Activated T-cell treated with anti-CD3 and anti-CD28 coated beads, Interleukin-2, amount 50 U/mL, for 72 hours (primary cell): ENCODE measurements at regions not wholly inside any gene's neighbourhood (a gene's known extent, or its start where the extent isn't known, plus 50 kb on each side); places are given as distances from the start of the nearest gene placed in this dataset.
"Not testable (repeated sequence)": the region's sequence is repeated elsewhere in the genome, so short reads cannot be mapped to it uniquely, and the experiment has no call there.

Source experiments
- ATAC-seq, 2 donors: fragments of 150-1000 bp; cut with Tn5 transposase; replicated peaks in 1 of 2; 2 replicates each; pipeline ENCODE4 v1.10.0; 2021; ENCODE audit warnings: moderate library complexity in 2 of 2, mild to moderate bottlenecking in 1 of 2
- DNase-seq, 2 donors: peaks; one replicate each; pipeline ENCODE4 v3.0.0; 2021 to 2022; ENCODE audit warnings: mixed read lengths in 1 of 2
- H3K27ac Mint-ChIP-seq: one replicate; pipeline ENCODE4 v1.8.0; 2022; ENCODE audit warnings: mild to moderate bottlenecking, moderate library complexity, mixed read lengths
- H3K27me3 Mint-ChIP-seq: one replicate; pipeline ENCODE4 v1.8.0; 2022; ENCODE audit warnings: low read depth, mixed read lengths
- H3K36me3 Mint-ChIP-seq, 2 donors: one replicate each; pipeline ENCODE4 v1.8.0; 2022; ENCODE audit warnings: mixed read lengths in 2 of 2, mild to moderate bottlenecking in 1 of 2; ENCODE audit not compliant: insufficient read depth in 2 of 2
- H3K4me1 Mint-ChIP-seq: one replicate; pipeline ENCODE4 v1.8.0; 2022; ENCODE audit warnings: low read depth, mixed read lengths
- H3K4me3 Mint-ChIP-seq, 2 donors: one replicate each; pipeline ENCODE4 v1.8.0; 2022; ENCODE audit warnings: mild to moderate bottlenecking in 2 of 2, mixed read lengths in 2 of 2, moderate library complexity in 2 of 2
- H3K9me3 Mint-ChIP-seq, 2 donors: one replicate each; pipeline ENCODE4 v1.8.0; 2022; ENCODE audit warnings: mixed read lengths in 2 of 2

GRCh38 chr3:118231578-118231977 lies 803.1 kb downstream of the IGSF11 start:
- no peaks in the 10 kb centered on the region for H3K4me1 Mint-ChIP-seq
- peaks cover 0 to 1% of the 10 kb centered on the region in 2 donors for H3K36me3 Mint-ChIP-seq
- peaks cover 6 to 12% of the 10 kb centered on the region in 2 donors for H3K9me3 Mint-ChIP-seq
- H3K27ac Mint-ChIP-seq, result no peak overlapping the region
- ATAC-seq (no peak), DNase-seq (no peak)
- H3K4me3 Mint-ChIP-seq, result no peak overlapping the region
- H3K27me3 Mint-ChIP-seq, result no peaks in the 10 kb centered on the region

- no peak for ATAC-seq
- Mint-ChIP-seq H3K9me3 (peaks cover 0 to 5% of the 10 kb centered on the region in 2 donors), H3K27me3 (no peaks in the 10 kb centered on the region), H3K27ac (no peak overlapping the region), H3K4me3 (no peak overlapping the region), H3K36me3 (no peaks in the 10 kb centered on the region), H3K4me1 (no peaks in the 10 kb centered on the region)
- no peak for DNase-seq
These were observed 795.4 kb downstream of the IGSF11 start for GRCh38 chr3:118239253-118239652.

GRCh38 chr3:118244761-118245160 lies 789.9 kb downstream of the IGSF11 start:
- H3K27ac Mint-ChIP-seq, result no peak overlapping the region
- H3K36me3 Mint-ChIP-seq, result peaks cover 0 to 3% of the 10 kb centered on the region in 2 donors
- no peaks in the 10 kb centered on the region for H3K27me3 Mint-ChIP-seq
- no peak overlapping the region for H3K4me3 Mint-ChIP-seq
- peaks cover 1 to 10% of the 10 kb centered on the region in 2 donors for H3K9me3 Mint-ChIP-seq
- DNase-seq (no peak), ATAC-seq (no peak)
- no peaks in the 10 kb centered on the region for H3K4me1 Mint-ChIP-seq

- peaks cover 0 to 3% of the 10 kb centered on the region in 2 donors for H3K36me3 Mint-ChIP-seq
- no peaks in the 10 kb centered on the region for H3K27me3 Mint-ChIP-seq
- DNase-seq, result no peak
- no peak overlapping the region for H3K4me3 Mint-ChIP-seq
- no peak overlapping the region for H3K27ac Mint-ChIP-seq
- ATAC-seq, result no peak
- H3K9me3 Mint-ChIP-seq, result peaks cover 1 to 10% of the 10 kb centered on the region in 2 donors
- no peaks in the 10 kb centered on the region for H3K4me1 Mint-ChIP-seq
These were observed 789.3 kb downstream of the IGSF11 start for GRCh38 chr3:118245312-118245711.

- H3K36me3 Mint-ChIP-seq, ATAC-seq, H3K4me1 Mint-ChIP-seq, DNase-seq, H3K27ac Mint-ChIP-seq, H3K27me3 Mint-ChIP-seq, H3K4me3 Mint-ChIP-seq: not testable (repeated sequence)
- H3K9me3 Mint-ChIP-seq, result peaks cover 6 to 11% of the 10 kb centered on the region in 2 donors
These were observed 775.8 kb downstream of the IGSF11 start for GRCh38 chr3:118258850-118259249.

GRCh38 chr3:118262800-118263402 lies 771.7 kb downstream of the IGSF11 start:
- no peaks in the 10 kb centered on the region for H3K36me3 Mint-ChIP-seq
- DNase-seq (no peak), ATAC-seq (no peak)
- H3K27ac Mint-ChIP-seq, result no peak overlapping the region
- no peaks in the 10 kb centered on the region for H3K27me3 Mint-ChIP-seq
- no peaks in the 10 kb centered on the region for H3K4me1 Mint-ChIP-seq
- peaks cover 9 to 16% of the 10 kb centered on the region in 2 donors for H3K9me3 Mint-ChIP-seq
- no peak overlapping the region for H3K4me3 Mint-ChIP-seq

GRCh38 chr3:118267588-118267987 lies 767.1 kb downstream of the IGSF11 start:
- no peak for ATAC-seq
- H3K9me3 Mint-ChIP-seq, result peaks cover 8 to 15% of the 10 kb centered on the region in 2 donors

GRCh38 chr3:118269537-118270125 lies 765.0 kb downstream of the IGSF11 start:
- Mint-ChIP-seq H3K27me3 (no peaks in the 10 kb centered on the region), H3K4me3 (no peak overlapping the region), H3K4me1 (no peaks in the 10 kb centered on the region), H3K9me3 (peaks cover 7 to 12% of the 10 kb centered on the region in 2 donors), H3K27ac (no peak overlapping the region), H3K36me3 (peaks cover 1 to 2% of the 10 kb centered on the region in 2 donors)
- DNase-seq (no peak), ATAC-seq (no peak)

More at GRCh38 chr3:118267588-118267987, 767.1 kb downstream of the IGSF11 start:
- H3K27ac Mint-ChIP-seq, result no peak overlapping the region
- no peak overlapping the region for H3K4me3 Mint-ChIP-seq
- DNase-seq, result no peak
- H3K36me3 Mint-ChIP-seq, result peaks cover 0 to 2% of the 10 kb centered on the region in 2 donors
- H3K27me3 Mint-ChIP-seq, result no peaks in the 10 kb centered on the region
- H3K4me1 Mint-ChIP-seq, result no peaks in the 10 kb centered on the region

GRCh38 chr3:118272991-118273390 lies 761.7 kb downstream of the IGSF11 start:
- Mint-ChIP-seq H3K4me3 (no peak overlapping the region), H3K36me3 (peaks cover 1 to 2% of the 10 kb centered on the region in 2 donors), H3K27me3 (no peaks in the 10 kb centered on the region), H3K27ac (no peak overlapping the region), H3K4me1 (no peaks in the 10 kb centered on the region), H3K9me3 (peaks cover 7 to 11% of the 10 kb centered on the region in 2 donors)
- no peak for DNase-seq
- no peak for ATAC-seq

GRCh38 chr3:118277814-118278213 lies 756.8 kb downstream of the IGSF11 start:
- Mint-ChIP-seq H3K36me3 (peaks cover 0 to 1% of the 10 kb centered on the region in 2 donors), H3K4me3 (no peak overlapping the region), H3K27ac (no peak overlapping the region), H3K27me3 (no peaks in the 10 kb centered on the region), H3K9me3 (peaks cover 14 to 23% of the 10 kb centered on the region in 2 donors), H3K4me1 (no peaks in the 10 kb centered on the region)
- ATAC-seq (no peak), DNase-seq (no peak)

GRCh38 chr3:118292841-118293240 lies 741.8 kb downstream of the IGSF11 start:
- ATAC-seq (no peak), DNase-seq (no peak)
- Mint-ChIP-seq H3K4me3 (no peak overlapping the region), H3K27me3 (no peaks in the 10 kb centered on the region), H3K4me1 (no peaks in the 10 kb centered on the region), H3K27ac (no peak overlapping the region), H3K9me3 (peaks cover 2 to 4% of the 10 kb centered on the region in 2 donors), H3K36me3 (no peaks in the 10 kb centered on the region)

GRCh38 chr3:118298133-118298532 lies 736.5 kb downstream of the IGSF11 start:
- ATAC-seq (no peak), DNase-seq (no peak)
- Mint-ChIP-seq H3K27me3 (no peaks in the 10 kb centered on the region), H3K36me3 (no peaks in the 10 kb centered on the region), H3K4me3 (no peak overlapping the region), H3K27ac (no peak overlapping the region), H3K4me1 (no peaks in the 10 kb centered on the region), H3K9me3 (peaks cover under 1 to 2% of the 10 kb centered on the region in 2 donors)

- ATAC-seq (no peak), DNase-seq (no peak)
- H3K9me3 Mint-ChIP-seq, result no peaks in the 10 kb centered on the region
- H3K36me3 Mint-ChIP-seq, result no peaks in the 10 kb centered on the region
- H3K4me3 Mint-ChIP-seq, result no peak overlapping the region
- H3K4me1 Mint-ChIP-seq, result no peaks in the 10 kb centered on the region
- no peak overlapping the region for H3K27ac Mint-ChIP-seq
- no peaks in the 10 kb centered on the region for H3K27me3 Mint-ChIP-seq
These were observed 730.1 kb downstream of the IGSF11 start for GRCh38 chr3:118304557-118304956.

- Mint-ChIP-seq H3K4me1 (no peaks in the 10 kb centered on the region), H3K27ac (no peak overlapping the region), H3K27me3 (no peaks in the 10 kb centered on the region), H3K4me3 (no peak overlapping the region), H3K36me3 (no peaks in the 10 kb centered on the region), H3K9me3 (peaks cover 9 to 17% of the 10 kb centered on the region in 2 donors)
- no peak for ATAC-seq
- DNase-seq, result no peak
These were observed 701.9 kb downstream of the IGSF11 start for GRCh38 chr3:118332699-118333098.
